ENCODE measurements at regions not wholly inside any gene's neighbourhood (a gene's known extent, or its start where the extent isn't known, plus 50 kb on each side); places are given as distances from the start of the nearest gene placed in this dataset.

DNA sequence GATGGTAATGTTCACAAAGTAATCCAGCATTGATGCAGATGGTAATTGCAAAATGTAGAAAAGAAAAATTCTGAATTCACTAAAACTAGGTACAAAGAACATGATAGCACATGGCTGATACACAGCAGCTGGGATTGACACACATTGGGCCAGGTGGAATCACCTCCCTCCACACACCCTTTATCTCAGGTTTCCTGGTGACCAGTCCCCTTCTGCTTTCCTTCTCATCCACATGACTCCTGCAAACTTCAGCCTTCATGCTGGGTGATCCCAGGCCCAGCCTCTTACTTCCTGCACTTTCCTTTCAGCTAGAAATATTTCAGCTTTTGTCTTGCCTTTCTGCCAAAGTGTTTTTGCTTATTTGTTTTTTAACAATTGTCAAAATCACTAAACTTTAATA is 246.9 kb downstream of the LNPK start:
- DNase-seq (no peak), ATAC-seq (no peak)
- CTCF ChIA-PET = interaction anchor here (1.0 kb wide), 1 partner anchor 64 kb away, joined by 3 read pairs; no protein-coding TSS in a partner anchor
- intact Hi-C loops (cut with micrococcal nuclease) = no loop called here
- POLR2A ChIA-PET = interaction anchor here (0.7 kb wide), 1 partner anchor 13 kb away, joined by 3 read pairs; no protein-coding TSS in a partner anchor
- Mint-ChIP-seq H3K36me3 (ENCODE audit: low read depth) (no peaks in the 10 kb centered on the region), H3K27ac (no peak overlapping the region), H3K4me1 (ENCODE audit: low read depth) (no peaks in the 10 kb centered on the region), H3K4me3 (no peak overlapping the region), H3K27me3 (peaks cover 22% of the 10 kb centered on the region), H3K9me3 (peaks cover 2% of the 10 kb centered on the region)
- TF ChIP-seq, protein P1, sequence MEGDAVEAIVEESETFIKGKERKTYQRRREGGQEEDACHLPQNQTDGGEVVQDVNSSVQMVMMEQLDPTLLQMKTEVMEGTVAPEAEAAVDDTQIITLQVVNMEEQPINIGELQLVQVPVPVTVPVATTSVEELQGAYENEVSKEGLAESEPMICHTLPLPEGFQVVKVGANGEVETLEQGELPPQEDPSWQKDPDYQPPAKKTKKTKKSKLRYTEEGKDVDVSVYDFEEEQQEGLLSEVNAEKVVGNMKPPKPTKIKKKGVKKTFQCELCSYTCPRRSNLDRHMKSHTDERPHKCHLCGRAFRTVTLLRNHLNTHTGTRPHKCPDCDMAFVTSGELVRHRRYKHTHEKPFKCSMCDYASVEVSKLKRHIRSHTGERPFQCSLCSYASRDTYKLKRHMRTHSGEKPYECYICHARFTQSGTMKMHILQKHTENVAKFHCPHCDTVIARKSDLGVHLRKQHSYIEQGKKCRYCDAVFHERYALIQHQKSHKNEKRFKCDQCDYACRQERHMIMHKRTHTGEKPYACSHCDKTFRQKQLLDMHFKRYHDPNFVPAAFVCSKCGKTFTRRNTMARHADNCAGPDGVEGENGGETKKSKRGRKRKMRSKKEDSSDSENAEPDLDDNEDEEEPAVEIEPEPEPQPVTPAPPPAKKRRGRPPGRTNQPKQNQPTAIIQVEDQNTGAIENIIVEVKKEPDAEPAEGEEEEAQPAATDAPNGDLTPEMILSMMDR (IDR thresholded peaks at IDR 0.05) = no peak

GRCh38 chr2:175750195-175750594 is 251.9 kb downstream of the LNPK start:
- TF ChIP-seq, protein P1 (IDR thresholded peaks at IDR 0.05) = no peak
- ATAC-seq = no peak
- no peaks in the 10 kb centered on the region for H3K9me3 Mint-ChIP-seq
- H3K27me3 Mint-ChIP-seq = peaks cover 13% of the 10 kb centered on the region
- no peaks in the 10 kb centered on the region for H3K36me3 Mint-ChIP-seq (ENCODE audit: low read depth)
- intact Hi-C loops (cut with micrococcal nuclease) = no loop called here
- no peak for DNase-seq
- ChIA-PET POLR2A (no interaction called here), CTCF (no interaction called here)
- H3K4me3 Mint-ChIP-seq = no peak overlapping the region
- H3K4me1 Mint-ChIP-seq (ENCODE audit: low read depth) = no peaks in the 10 kb centered on the region
- H3K27ac Mint-ChIP-seq = no peak overlapping the region

GRCh38 chr2:175745911-175746310 is 256.2 kb downstream of the LNPK start:
- Mint-ChIP-seq H3K27ac (no peak overlapping the region), H3K4me3 (no peak overlapping the region), H3K27me3 (peaks cover 7% of the 10 kb centered on the region), H3K9me3 (no peaks in the 10 kb centered on the region), H3K36me3 (ENCODE audit: low read depth) (no peaks in the 10 kb centered on the region), H3K4me1 (ENCODE audit: low read depth) (no peaks in the 10 kb centered on the region)
- ChIA-PET CTCF (no interaction called here), POLR2A (no interaction called here)
- ATAC-seq = no peak
- DNase-seq = no peak
- intact Hi-C loops (cut with micrococcal nuclease) = no loop called here
- TF ChIP-seq, protein P1 (IDR thresholded peaks at IDR 0.05) = no peak

DNA sequence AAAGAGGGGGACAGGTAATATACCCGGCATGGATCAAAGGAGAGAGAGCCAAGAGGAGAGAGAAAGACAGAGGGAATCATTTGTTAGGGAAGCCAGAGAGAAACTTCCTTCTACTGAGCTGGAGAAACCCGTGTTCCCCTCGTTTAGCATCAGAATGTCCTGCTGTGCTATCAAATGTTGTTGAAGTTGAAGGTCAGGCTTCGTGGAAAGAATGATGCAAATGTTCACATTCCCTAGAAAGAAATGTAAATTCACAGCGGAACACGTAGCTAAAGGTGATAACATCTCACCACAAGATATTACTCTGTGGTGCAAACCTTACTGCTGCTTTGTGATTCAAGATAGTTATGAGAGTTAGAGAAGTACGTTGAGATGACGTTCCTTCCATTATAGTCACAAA is 258.1 kb downstream of the LNPK start:
- H3K27me3 Mint-ChIP-seq = peaks cover 7% of the 10 kb centered on the region
- no peak overlapping the region for H3K27ac Mint-ChIP-seq
- TF ChIP-seq, protein P1 (IDR thresholded peaks at IDR 0.05) = no peak
- ATAC-seq (no peak), DNase-seq (no peak)
- no peaks in the 10 kb centered on the region for H3K9me3 Mint-ChIP-seq
- intact Hi-C loops (cut with micrococcal nuclease) = no loop called here
- H3K4me1 Mint-ChIP-seq (ENCODE audit: low read depth) = no peaks in the 10 kb centered on the region
- POLR2A ChIA-PET = no interaction called here
- CTCF ChIA-PET = no interaction called here
- no peak overlapping the region for H3K4me3 Mint-ChIP-seq
- H3K36me3 Mint-ChIP-seq (ENCODE audit: low read depth) = no peaks in the 10 kb centered on the region

- ChIA-PET POLR2A (no interaction called here), CTCF (no interaction called here)
- DNase-seq (no peak), ATAC-seq (no peak)
- H3K27me3 Mint-ChIP-seq = peaks cover 10% of the 10 kb centered on the region
- no peaks in the 10 kb centered on the region for H3K9me3 Mint-ChIP-seq
- intact Hi-C loops (cut with micrococcal nuclease) = no loop called here
- H3K4me1 Mint-ChIP-seq (ENCODE audit: low read depth) = no peaks in the 10 kb centered on the region
- TF ChIP-seq, protein P1 (IDR thresholded peaks at IDR 0.05) = no peak
- H3K36me3 Mint-ChIP-seq (ENCODE audit: low read depth) = no peaks in the 10 kb centered on the region
- H3K4me3 Mint-ChIP-seq = no peak overlapping the region
- no peak overlapping the region for H3K27ac Mint-ChIP-seq
These were observed 259.1 kb downstream of the LNPK start for GRCh38 chr2:175743011-175743410.

Data from activated CD8-positive, alpha-beta T cell treated with anti-CD3 and anti-CD28 coated beads for 36 hours (primary cell).